ENCODE measurements at regions not wholly inside any gene's neighbourhood (a gene's known extent, or its start where the extent isn't known, plus 50 kb on each side); places are given as distances from the start of the nearest gene placed in this dataset.

DNA sequence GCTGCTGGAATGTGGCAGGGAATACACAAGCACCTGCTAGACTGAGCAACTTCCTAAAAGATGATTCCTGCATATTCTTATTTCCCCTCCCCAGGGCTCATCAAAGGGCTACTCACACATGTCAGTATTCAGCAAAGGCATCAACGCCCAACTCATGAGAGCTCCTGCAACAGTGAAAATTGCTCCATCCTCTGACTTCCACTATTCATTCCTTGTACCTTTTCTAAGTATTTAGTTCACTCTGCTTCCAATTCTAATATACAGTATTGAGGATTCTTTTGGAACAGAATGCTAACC lies 84.1 kb downstream of the SCN11A start:
- DNase-seq (ENCODE audit: low read depth, low spot score) (no peak), FAIRE-seq (no peak)
- no peak overlapping the region for H2AFZ ChIP-seq (ENCODE audit: low read depth, low read length)
- intact Hi-C loops (cut with micrococcal nuclease), result no loop called here
- H3K4me2 ChIP-seq (ENCODE audit: insufficient read depth, low read length), result no peak overlapping the region
- no peaks in the 10 kb centered on the region for H3K4me1 ChIP-seq (ENCODE audit: control insufficient read depth, extremely low read depth, insufficient read depth, low read length)
- no peak overlapping the region for H3K27ac ChIP-seq (ENCODE audit: insufficient read depth, low read depth, low read length)
- dilution Hi-C loops (cut with MboI; ENCODE audit: extremely low pct_ligation_motif_present, low sequenced_read_pairs), result no loop called here
- POLR2A ChIA-PET, result no interaction called here
- H3K9me1 ChIP-seq (replicated peaks; ENCODE audit: control insufficient read depth, extremely low read depth, insufficient read depth, low read length), result no peaks in the 10 kb centered on the region
- TF ChIP-seq, protein P1, sequence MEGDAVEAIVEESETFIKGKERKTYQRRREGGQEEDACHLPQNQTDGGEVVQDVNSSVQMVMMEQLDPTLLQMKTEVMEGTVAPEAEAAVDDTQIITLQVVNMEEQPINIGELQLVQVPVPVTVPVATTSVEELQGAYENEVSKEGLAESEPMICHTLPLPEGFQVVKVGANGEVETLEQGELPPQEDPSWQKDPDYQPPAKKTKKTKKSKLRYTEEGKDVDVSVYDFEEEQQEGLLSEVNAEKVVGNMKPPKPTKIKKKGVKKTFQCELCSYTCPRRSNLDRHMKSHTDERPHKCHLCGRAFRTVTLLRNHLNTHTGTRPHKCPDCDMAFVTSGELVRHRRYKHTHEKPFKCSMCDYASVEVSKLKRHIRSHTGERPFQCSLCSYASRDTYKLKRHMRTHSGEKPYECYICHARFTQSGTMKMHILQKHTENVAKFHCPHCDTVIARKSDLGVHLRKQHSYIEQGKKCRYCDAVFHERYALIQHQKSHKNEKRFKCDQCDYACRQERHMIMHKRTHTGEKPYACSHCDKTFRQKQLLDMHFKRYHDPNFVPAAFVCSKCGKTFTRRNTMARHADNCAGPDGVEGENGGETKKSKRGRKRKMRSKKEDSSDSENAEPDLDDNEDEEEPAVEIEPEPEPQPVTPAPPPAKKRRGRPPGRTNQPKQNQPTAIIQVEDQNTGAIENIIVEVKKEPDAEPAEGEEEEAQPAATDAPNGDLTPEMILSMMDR (IDR thresholded peaks at IDR 0.05; ENCODE audit: extremely low read depth in 1 of 2, insufficient read depth in 1 of 2, low read depth in 1 of 2, low read length in 2 of 2), result no peak
- TF ChIP-seq POLR2A (IDR thresholded peaks at IDR 0.05; ENCODE audit: low read depth, low read length) (no peak), JUN (IDR thresholded peaks at IDR 0.05; ENCODE audit: borderline replicate concordance, insufficient read depth, insufficient read length, low read depth) (no peak), GATA2 (IDR thresholded peaks at IDR 0.05; ENCODE audit: insufficient read depth, insufficient read length, low read depth, low read length) (no peak), POLR2AphosphoS5 (IDR thresholded peaks at IDR 0.05; ENCODE audit: insufficient read depth, low read depth, low read length) (no peak), FOS (IDR thresholded peaks at IDR 0.05; ENCODE audit: borderline replicate concordance, insufficient read depth, low read length) (no peak), EZH2 (IDR thresholded peaks at IDR 0.05; ENCODE audit: borderline replicate concordance, low read depth, low read length, severe bottlenecking) (no peak), MYC (IDR thresholded peaks at IDR 0.05; ENCODE audit: low read depth, low read length) (no peak)
- TF ChIP-seq, protein P2, sequence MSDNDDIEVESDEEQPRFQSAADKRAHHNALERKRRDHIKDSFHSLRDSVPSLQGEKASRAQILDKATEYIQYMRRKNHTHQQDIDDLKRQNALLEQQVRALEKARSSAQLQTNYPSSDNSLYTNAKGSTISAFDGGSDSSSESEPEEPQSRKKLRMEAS (IDR thresholded peaks at IDR 0.05; ENCODE audit: insufficient read depth, insufficient read length), result no peak
- no peaks in the 10 kb centered on the region for H3K36me3 ChIP-seq (ENCODE audit: control insufficient read depth in 2 of 2, extremely low read depth in 1 of 2, insufficient read depth in 2 of 2, low read length in 2 of 2)
- CTCF ChIA-PET, result interaction anchor here (1.4 kb wide), 1 partner anchor 24 kb away, joined by 3 read pairs; no protein-coding TSS in a partner anchor
- no peak overlapping the region for H3K4me3 ChIP-seq (replicated peaks in 1 of 3; ENCODE audit: insufficient read depth in 1 of 3, low read depth in 1 of 3, low read length in 3 of 3)
- H3K9me3 ChIP-seq (replicated peaks; ENCODE audit: control insufficient read depth, insufficient read depth, low read length), result no peaks in the 10 kb centered on the region
- H3K9ac ChIP-seq (replicated peaks; ENCODE audit: extremely low read depth, insufficient read depth, low read length), result no peak overlapping the region
- no TSS peak for BruUV-seq (replicated peaks)
- H3K27me3 ChIP-seq (ENCODE audit: control insufficient read depth in 2 of 2, insufficient read depth in 2 of 2, low read length in 2 of 2), result peaks cover 4 to 6% of the 10 kb centered on the region in 2 experiments
- no peaks in the 10 kb centered on the region for H4K20me1 ChIP-seq (replicated peaks; ENCODE audit: control insufficient read depth, extremely low read depth, insufficient read depth, low read length)
- no peaks in the 10 kb centered on the region for H3K79me2 ChIP-seq (ENCODE audit: control insufficient read depth, insufficient read depth, low read length)
